Right cardiac atrium (tissue), 5 donors: ENCODE measurements at regions not wholly inside any gene's neighbourhood (a gene's known extent, or its start where the extent isn't known, plus 50 kb on each side); places are given as distances from the start of the nearest gene placed in this dataset.
"Not testable (repeated sequence)": the region's sequence is repeated elsewhere in the genome, so short reads cannot be mapped to it uniquely, and the experiment has no call there.

ENCODE experiments used
- ATAC-seq, 2 donors: fragments of 200-7000 bp; cut with Tn5 transposase; one replicate each; pipeline versions ENCODE4 v1.8.0 to v1.9.1; 2020; ENCODE audit warnings: moderate library complexity in 2 of 2, mild to moderate bottlenecking in 1 of 2
- DNase-seq, 3 donors: peaks; one replicate each; pipeline ENCODE4 v3.0.0-alpha.2; 2020
- H3K27ac ChIP-seq: one replicate; pipeline ENCODE4 v1.5.1; 2013; ENCODE audit warnings: mild to moderate bottlenecking, low read length, control low read depth, moderate library complexity
- H3K27me3 ChIP-seq: one replicate; pipeline ENCODE4 v1.6.1; 2013; ENCODE audit not compliant: control insufficient read depth, insufficient read depth
- H3K4me1 ChIP-seq: one replicate; pipeline ENCODE4 v1.6.1; 2013; ENCODE audit warnings: low read length; ENCODE audit not compliant: control insufficient read depth, insufficient read depth
- H3K4me3 ChIP-seq: one replicate; pipeline ENCODE4 v1.5.1; 2013; ENCODE audit warnings: low read length, control low read depth
- H3K9me3 ChIP-seq: one replicate; pipeline ENCODE4 v1.6.1; 2013; ENCODE audit warnings: low read length; ENCODE audit not compliant: control insufficient read depth
- WGBS: extraction: QIAGEN DNeasy Blood & Tissue Kit; methylation state at CpG from one replicate; pipeline ENCODE4 v1.1.7; 2013; 5-methylcytosine and 5-hydroxymethylcytosine counted together
- intact Hi-C, 4 donors: fragments of 100-400 bp; cut with DNase I; formaldehyde crosslinking; loops; one replicate each; pipeline versions ENCODE4 v1.11.0 to v1.14.0; 2022 to 2023
- donor health status: healthy with polysubstance abuse.
- donor health status: DM: no; HTN: yes; CAD: no.
- donor health status: DM: no; HTN: no; CAD: no.
- donor health status: DM: no; HTN: yes; CAD: no; lungs with severe emphysema.
- donor health status: DM: yes; HTN: yes; CAD: no.

GRCh38 chr5:17106521-17106920 lies 110.9 kb upstream of the BASP1 start:
- 77% methylated on average over 4 of the region's 4 CpGs for WGBS
- Histone ChIP-seq H3K27ac (no peak overlapping the region), H3K4me1 (no peaks in the 10 kb centered on the region), H3K4me3 (no peak overlapping the region), H3K9me3 (peaks cover 1% of the 10 kb centered on the region), H3K27me3 (no peaks in the 10 kb centered on the region)
- intact Hi-C loops: no loop called here
- DNase-seq (no peak), ATAC-seq (no peak)

- H3K4me1 ChIP-seq, DNase-seq, H3K27ac ChIP-seq, H3K9me3 ChIP-seq, H3K4me3 ChIP-seq, intact Hi-C loops, H3K27me3 ChIP-seq: not testable (repeated sequence)
- WGBS: 59% methylated on average over 3 of the region's 3 CpGs
- ATAC-seq: peak in 1 of 2 donors; percentile 59
Measured at GRCh38 chr5:17112091-17112716, 105.2 kb upstream of the BASP1 start.

- WGBS: 70% methylated on average over 9 of the region's 9 CpGs
- no peak for ATAC-seq
Measured at GRCh38 chr5:17113174-17113958, 104.1 kb upstream of the BASP1 start.

GRCh38 chr5:17114233-17114632 lies 103.2 kb upstream of the BASP1 start:
- no peaks in the 10 kb centered on the region for H3K27me3 ChIP-seq
- H3K9me3 ChIP-seq: peaks cover 4% of the 10 kb centered on the region
- WGBS: 84% methylated on average over 6 of the region's 6 CpGs
- ATAC-seq: no peak
- H3K27ac ChIP-seq: no peak overlapping the region
- no peaks in the 10 kb centered on the region for H3K4me1 ChIP-seq
- H3K4me3 ChIP-seq: no peak overlapping the region
- intact Hi-C loops: no loop called here
- no peak for DNase-seq

More at GRCh38 chr5:17113174-17113958, 104.1 kb upstream of the BASP1 start:
- peaks cover 4% of the 10 kb centered on the region for H3K9me3 ChIP-seq
- intact Hi-C loops: no loop called here
- DNase-seq: no peak
- H3K4me3 ChIP-seq: no peak overlapping the region
- no peaks in the 10 kb centered on the region for H3K27me3 ChIP-seq
- no peak overlapping the region for H3K27ac ChIP-seq
- H3K4me1 ChIP-seq: no peaks in the 10 kb centered on the region

GRCh38 chr5:17114715-17115599 lies 102.5 kb upstream of the BASP1 start:
- DNase-seq (no peak), ATAC-seq (no peak)
- no peaks in the 10 kb centered on the region for H3K4me1 ChIP-seq
- H3K9me3 ChIP-seq: peaks cover 3% of the 10 kb centered on the region
- no peak overlapping the region for H3K27ac ChIP-seq
- H3K4me3 ChIP-seq: no peak overlapping the region
- 84% methylated on average over 6 of the region's 6 CpGs for WGBS
- no peaks in the 10 kb centered on the region for H3K27me3 ChIP-seq
- intact Hi-C loops: no loop called here

- H3K27me3 ChIP-seq: no peaks in the 10 kb centered on the region
- ATAC-seq: no peak
Measured at GRCh38 chr5:17115855-17116254, 101.6 kb upstream of the BASP1 start.

GRCh38 chr5:17118631-17119030 lies 98.8 kb upstream of the BASP1 start:
- DNase-seq (peak in 2 of 3 donors; percentile 44 to 63), ATAC-seq (peak; percentile 77 to 96)
- H3K4me1 ChIP-seq: peaks cover under 1% of the 10 kb centered on the region
- H3K4me3 ChIP-seq: no peak overlapping the region
- intact Hi-C loops: no loop called here
- H3K9me3 ChIP-seq: peaks cover 8% of the 10 kb centered on the region
- no peak overlapping the region for H3K27ac ChIP-seq
- no peaks in the 10 kb centered on the region for H3K27me3 ChIP-seq
- WGBS: 41% methylated on average over 9 of the region's 9 CpGs

More at GRCh38 chr5:17115855-17116254, 101.6 kb upstream of the BASP1 start:
- no peak overlapping the region for H3K4me3 ChIP-seq
- no peak overlapping the region for H3K27ac ChIP-seq
- DNase-seq: no peak
- no peaks in the 10 kb centered on the region for H3K4me1 ChIP-seq
- peaks cover 3% of the 10 kb centered on the region for H3K9me3 ChIP-seq
- WGBS: 76% methylated on average over 3 of the region's 3 CpGs
- intact Hi-C loops: no loop called here

- 84% methylated on average over 3 of the region's 3 CpGs for WGBS
- Histone ChIP-seq H3K27ac (no peak overlapping the region), H3K27me3 (no peaks in the 10 kb centered on the region), H3K4me1 (peaks cover 2% of the 10 kb centered on the region), H3K4me3 (no peak overlapping the region), H3K9me3 (peaks cover 8% of the 10 kb centered on the region)
- no peak for ATAC-seq
- DNase-seq: no peak
- intact Hi-C loops: no loop called here
Measured at GRCh38 chr5:17120209-17120608, 97.2 kb upstream of the BASP1 start.

GRCh38 chr5:17121776-17122175 lies 95.7 kb upstream of the BASP1 start:
- DNase-seq: no peak
- ATAC-seq: no peak
- Histone ChIP-seq H3K4me3 (no peak overlapping the region), H3K4me1 (peaks cover 2% of the 10 kb centered on the region), H3K27ac (no peak overlapping the region), H3K27me3 (no peaks in the 10 kb centered on the region), H3K9me3 (peaks cover 5% of the 10 kb centered on the region)
- WGBS: 95% methylated on average over 3 of the region's 3 CpGs
- intact Hi-C loops: no loop called here

GRCh38 chr5:17123010-17123409 lies 94.4 kb upstream of the BASP1 start:
- WGBS: 70% methylated on average over 5 of the region's 5 CpGs
- DNase-seq (peak in 1 of 3 donors; percentile 63), ATAC-seq (peak; percentile 33 to 90)
- no peaks in the 10 kb centered on the region for H3K27me3 ChIP-seq
- peaks cover 5% of the 10 kb centered on the region for H3K9me3 ChIP-seq
- intact Hi-C loops: no loop called here
- peaks cover 2% of the 10 kb centered on the region for H3K4me1 ChIP-seq
- H3K4me3 ChIP-seq: no peak overlapping the region
- no peak overlapping the region for H3K27ac ChIP-seq

- intact Hi-C loops, ATAC-seq, H3K4me3 ChIP-seq: not testable (repeated sequence)
Measured at GRCh38 chr5:17123773-17124172, 93.7 kb upstream of the BASP1 start.

More at GRCh38 chr5:17123773-17124172, 93.7 kb upstream of the BASP1 start:
- H3K4me1 ChIP-seq, H3K27ac ChIP-seq, H3K9me3 ChIP-seq, H3K27me3 ChIP-seq, DNase-seq: not testable (repeated sequence)
- 57% methylated on average over 3 of the region's 3 CpGs for WGBS
